SK-N-SH (cell line): ENCODE measurements at regions not wholly inside any gene's neighbourhood (a gene's known extent, or its start where the extent isn't known, plus 50 kb on each side); places are given as distances from the start of the nearest gene placed in this dataset.

ENCODE experiments used
- CTCF ChIA-PET: fragments of 300-600, 350-600 bp; formaldehyde crosslinking; extraction: SDS; loops from one replicate; lab custom pipeline; 2021; lab: Yijun Ruan, JAX
- POLR2A ChIA-PET: fragments of 350-600 bp; sonication (Branson Sonifier 250); formaldehyde crosslinking; extraction: SDS; loops from one replicate; lab custom pipeline; 2020; ENCODE audit warnings: antibody characterized with exemption, inconsistent platforms; lab: Yijun Ruan, JAX
- DNase-seq: peaks from one replicate; pipeline ENCODE4 v3.0.0; 2012
- H2AFZ ChIP-seq: fragments of 200-600 bp; sonication (generic); 2 replicates; pipeline ENCODE4 v1.8.1; 2016; ENCODE audit warnings: antibody characterized with exemption, mild to moderate bottlenecking, low read depth
- H3F3A ChIP-seq: fragments of 200-600 bp; sonication (generic); replicated peaks from 2 replicates; pipeline ENCODE3; 2016; ENCODE audit warnings: antibody characterized with exemption, mild to moderate bottlenecking; ENCODE audit not compliant: insufficient read depth
- H3K27ac ChIP-seq, 2 experiments: fragments of 200-500 bp in 1 of 2; fragments of 200-600 bp in 1 of 2; sonication (Bioruptor generic) in 1 of 2; sonication (generic), shearing (Covaris generic) in 1 of 2; 2 replicates each; pipeline versions ENCODE4 v1.5.1 to v1.6.1; 2014 to 2016; ENCODE audit warnings: low read depth in 2 of 2, inconsistent platforms in 1 of 2, low read length in 1 of 2, mild to moderate bottlenecking in 1 of 2, mixed read lengths in 1 of 2
- H3K27me3 ChIP-seq: fragments of 200-600 bp; sonication (generic), shearing (Covaris generic); 2 replicates; pipeline ENCODE4 v1.6.1; 2016; ENCODE audit warnings: mixed run types; ENCODE audit not compliant: insufficient read depth
- H3K36me3 ChIP-seq, 2 experiments: fragments of 200-500 bp in 1 of 2; fragments of 200-600 bp in 1 of 2; sonication (Bioruptor generic) in 1 of 2; sonication (generic) in 1 of 2; replicated peaks in 1 of 2; 2 replicates each; pipeline versions ENCODE3 to v1.5.1; 2014 to 2016; ENCODE audit warnings: low read length in 1 of 2, mild to moderate bottlenecking in 1 of 2; ENCODE audit not compliant: insufficient read depth in 2 of 2, control insufficient read depth in 1 of 2
- H3K4me1 ChIP-seq, 2 experiments: fragments of 200-500 bp in 1 of 2; fragments of 200-600 bp in 1 of 2; sonication (Bioruptor generic) in 1 of 2; sonication (generic), shearing (Covaris generic) in 1 of 2; 2 replicates each; pipeline versions ENCODE4 v1.5.1 to v1.6.1; 2014 to 2016; ENCODE audit warnings: low read depth in 1 of 2, low read length in 1 of 2, mixed run types in 1 of 2; ENCODE audit not compliant: insufficient read depth in 2 of 2, control insufficient read depth in 1 of 2
- H3K4me2 ChIP-seq: fragments of 200-600 bp; sonication (generic), shearing (Covaris generic); 2 replicates; pipeline ENCODE4 v1.6.1; 2017; ENCODE audit warnings: mixed run types
- H3K4me3 ChIP-seq, 2 experiments: fragments of 200-500 bp in 1 of 2; fragments of 200-600 bp in 1 of 2; sonication (Bioruptor generic) in 1 of 2; sonication (generic), shearing (Covaris generic) in 1 of 2; 2 replicates each; pipeline versions ENCODE4 v1.5.1 to v1.8.1; 2014 to 2016; ENCODE audit warnings: low read depth in 2 of 2, inconsistent platforms in 1 of 2, low read length in 1 of 2, mild to moderate bottlenecking in 1 of 2, mixed read lengths in 1 of 2, moderate library complexity in 1 of 2
- H3K79me2 ChIP-seq: fragments of 200-600 bp; sonication (generic); 2 replicates; pipeline ENCODE4 v1.8.1; 2017; ENCODE audit warnings: mild to moderate bottlenecking; ENCODE audit not compliant: insufficient read depth
- H3K9ac ChIP-seq: fragments of 200-600 bp; sonication (generic); 2 replicates; pipeline ENCODE4 v1.6.1; 2017; ENCODE audit warnings: mixed run types
- H3K9me2 ChIP-seq: fragments of 200-600 bp; sonication (generic); 2 replicates; pipeline ENCODE4 v1.6.1; 2017; ENCODE audit warnings: mixed run types
- H3K9me3 ChIP-seq: fragments of 200-600 bp; sonication (generic); 2 replicates; pipeline ENCODE4 v1.6.1; 2017; ENCODE audit warnings: mixed run types, mild to moderate bottlenecking, moderate library complexity
- H4K20me1 ChIP-seq: fragments of 200-600 bp; sonication (generic); 2 replicates; pipeline ENCODE4 v1.6.1; 2017; ENCODE audit warnings: mild to moderate bottlenecking, mixed run types; ENCODE audit not compliant: insufficient read depth
- CHD2 ChIP-seq: fragments of 150-350 bp; IDR thresholded peaks from 2 replicates; pipeline ENCODE4 v1.6.1; 2018; ENCODE audit warnings: low read length; ENCODE audit not compliant: partially characterized antibody
- EZH2phosphoT487 ChIP-seq: fragments of 200-600 bp; sonication (generic); IDR thresholded peaks from 2 replicates; pipeline ENCODE4 v1.6.1; 2017; ENCODE audit warnings: low read depth, mixed run types, mild to moderate bottlenecking, antibody characterized with exemption, moderate library complexity, borderline replicate concordance
- FOXJ3 ChIP-seq: sonication (generic); formaldehyde crosslinking; IDR thresholded peaks from 2 replicates; pipeline ENCODE4 v1.5.1; 2020; ENCODE audit warnings: mild to moderate bottlenecking, missing genetic modification reagents
- GABPA ChIP-seq: IDR thresholded peaks from 2 replicates; pipeline ENCODE4 v1.4.0; 2012; ENCODE audit warnings: low read depth, mild to moderate bottlenecking
- GATA2 ChIP-seq: sonication (generic); formaldehyde crosslinking; IDR thresholded peaks from 2 replicates; pipeline ENCODE4 v1.5.0; 2020; ENCODE audit warnings: mild to moderate bottlenecking, missing genetic modification reagents
- JUND ChIP-seq: IDR thresholded peaks from 2 replicates; pipeline ENCODE4 v1.4.0; 2012
- MEF2A ChIP-seq: IDR thresholded peaks from 2 replicates; pipeline ENCODE4 v1.4.0; 2012; ENCODE audit warnings: low read depth, borderline replicate concordance
- RCOR1 ChIP-seq: fragments of 150-350 bp; IDR thresholded peaks from 2 replicates; pipeline ENCODE4 v1.6.1; 2017; ENCODE audit warnings: antibody characterized with exemption, low read length
- RFX5 ChIP-seq: IDR thresholded peaks from 2 replicates; pipeline ENCODE4 v1.6.1; 2012; ENCODE audit warnings: mild to moderate bottlenecking, improper control_type of control experiment, low read length
- SMC3 ChIP-seq: IDR thresholded peaks from 2 replicates; pipeline ENCODE4 v1.6.1; 2012; ENCODE audit warnings: low read depth, low read length, improper control_type of control experiment
- TAF1 ChIP-seq: IDR thresholded peaks from 2 replicates; pipeline ENCODE4 v1.6.1; 2012; ENCODE audit warnings: low read depth, mild to moderate bottlenecking, low read length, moderate library complexity, borderline replicate concordance
- YY1 ChIP-seq: IDR thresholded peaks from 2 replicates; pipeline ENCODE4 v1.4.0; 2012; ENCODE audit warnings: low read depth, mild to moderate bottlenecking
- WGBS: methylation state at CpG from one replicate; pipeline ENCODE4 v1.1.6; 2017; ENCODE audit warnings: low lambda C conversion rate; 5-methylcytosine and 5-hydroxymethylcytosine counted together
- TF ChIP-seq, protein P1 (sequence below): fragments of 150-350 bp; IDR thresholded peaks from 2 replicates; pipeline ENCODE4 v1.6.1; 2016; ENCODE audit warnings: mild to moderate bottlenecking, low read depth, low read length
- TF ChIP-seq, protein P2 (sequence below): IDR thresholded peaks from 2 replicates; pipeline ENCODE4 v1.6.1; 2012; ENCODE audit warnings: mild to moderate bottlenecking, low read depth, low read length, moderate library complexity
- TF ChIP-seq, protein P3 (sequence below): fragments of 200-600 bp; sonication (generic); IDR thresholded peaks from 2 replicates; pipeline ENCODE4 v1.6.1; 2017; ENCODE audit warnings: antibody characterized with exemption, mild to moderate bottlenecking, moderate library complexity
- TF ChIP-seq, protein P4 (sequence below): IDR thresholded peaks from 2 replicates; pipeline ENCODE4 v1.4.0; 2012; ENCODE audit warnings: low read depth, borderline replicate concordance

DNA sequence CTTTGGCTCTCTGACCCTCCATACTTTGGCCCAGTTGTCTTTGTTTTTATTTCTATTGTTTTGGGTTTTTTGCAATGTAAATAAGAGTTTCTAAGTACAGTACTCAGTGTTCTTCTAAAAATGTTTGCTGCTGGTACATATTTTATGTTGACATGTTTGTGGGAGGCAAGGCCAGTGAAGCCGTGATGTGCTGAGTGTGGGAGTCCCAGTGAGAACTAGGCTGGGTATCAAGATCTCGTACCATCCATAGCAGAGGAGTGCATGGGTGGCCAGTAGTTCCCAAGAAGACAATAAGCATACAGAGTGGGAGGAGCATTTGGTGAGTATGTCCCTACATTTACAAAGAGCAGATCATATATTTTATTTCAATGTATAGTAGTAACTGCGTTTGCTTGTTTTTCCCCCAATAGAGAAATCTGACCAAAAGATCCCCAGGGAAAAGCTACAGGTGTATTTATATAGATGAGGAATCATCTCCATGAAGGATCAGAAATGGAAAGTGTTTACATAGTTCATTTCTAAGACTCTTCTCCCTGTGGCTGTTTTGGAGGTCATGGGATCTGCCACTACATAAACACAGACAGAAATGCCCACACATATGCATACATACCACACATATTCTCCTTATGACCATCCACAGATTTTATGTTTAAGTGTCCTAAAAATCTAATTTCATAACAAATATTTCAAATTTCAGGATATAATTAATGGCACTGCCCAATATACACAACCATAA, 285.9 kb downstream of the ALDH8A1 start:
- Histone ChIP-seq H3K9me3 (no peaks in the 10 kb centered on the region), H2AFZ (no peak overlapping the region), H3K79me2 (no peaks in the 10 kb centered on the region), H3K27me3 (no peaks in the 10 kb centered on the region), H3K27ac (no peak overlapping the region), H3F3A (no peaks in the 10 kb centered on the region), H4K20me1 (no peaks in the 10 kb centered on the region), H3K4me1 (no peaks in the 10 kb centered on the region), H3K9me2 (no peaks in the 10 kb centered on the region), H3K4me3 (no peak overlapping the region), H3K4me2 (no peak overlapping the region), H3K36me3 (no peaks in the 10 kb centered on the region), H3K9ac (no peak overlapping the region)
- TF ChIP-seq MEF2A = no peak
- TF ChIP-seq TAF1 = no peak
- TF ChIP-seq, protein P1, sequence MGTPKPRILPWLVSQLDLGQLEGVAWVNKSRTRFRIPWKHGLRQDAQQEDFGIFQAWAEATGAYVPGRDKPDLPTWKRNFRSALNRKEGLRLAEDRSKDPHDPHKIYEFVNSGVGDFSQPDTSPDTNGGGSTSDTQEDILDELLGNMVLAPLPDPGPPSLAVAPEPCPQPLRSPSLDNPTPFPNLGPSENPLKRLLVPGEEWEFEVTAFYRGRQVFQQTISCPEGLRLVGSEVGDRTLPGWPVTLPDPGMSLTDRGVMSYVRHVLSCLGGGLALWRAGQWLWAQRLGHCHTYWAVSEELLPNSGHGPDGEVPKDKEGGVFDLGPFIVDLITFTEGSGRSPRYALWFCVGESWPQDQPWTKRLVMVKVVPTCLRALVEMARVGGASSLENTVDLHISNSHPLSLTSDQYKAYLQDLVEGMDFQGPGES = no peak
- TF ChIP-seq SMC3 = no peak
- no peak for TF ChIP-seq JUND
- no peak for DNase-seq
- WGBS = 88% methylated on average over 3 of the region's 3 CpGs
- ChIA-PET POLR2A (no interaction called here), CTCF (interaction anchor here (0.6 to 1.3 kb wide), 2 partner anchors 21 to 430 kb away, joined by 3 read pairs; no protein-coding TSS in a partner anchor)

DNA sequence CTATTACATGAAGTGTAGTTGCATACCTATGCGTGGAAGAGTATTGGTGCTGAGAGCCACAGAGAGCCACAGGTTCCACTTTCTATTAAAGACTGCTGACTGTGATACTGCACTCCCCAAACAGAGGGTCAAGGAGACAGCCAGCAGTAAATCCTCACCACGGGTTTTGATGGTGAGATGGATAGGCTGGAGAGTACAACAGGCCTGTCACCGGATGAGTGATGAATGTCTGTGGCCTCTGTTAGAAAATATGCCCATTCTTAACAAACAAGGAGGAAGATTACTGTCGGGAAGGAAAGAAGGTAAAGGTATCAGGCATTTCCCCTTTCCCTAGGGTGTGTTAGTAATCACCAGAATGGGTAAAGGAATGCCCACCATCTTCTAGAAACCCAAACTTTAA, 286.5 kb downstream of the ALDH8A1 start:
- Histone ChIP-seq H3K9me3 (no peaks in the 10 kb centered on the region), H3K4me1 (no peaks in the 10 kb centered on the region), H3K27ac (no peak overlapping the region), H3F3A (no peaks in the 10 kb centered on the region), H3K79me2 (no peaks in the 10 kb centered on the region), H3K9me2 (no peaks in the 10 kb centered on the region), H3K4me3 (no peak overlapping the region), H2AFZ (no peak overlapping the region), H3K27me3 (no peaks in the 10 kb centered on the region), H3K4me2 (no peak overlapping the region), H4K20me1 (no peaks in the 10 kb centered on the region), H3K9ac (no peak overlapping the region), H3K36me3 (no peaks in the 10 kb centered on the region)
- 81% methylated on average over 4 of the region's 4 CpGs for WGBS
- ChIA-PET CTCF (interaction anchor here (1.3 kb wide), 1 partner anchor 21 kb away, joined by 3 read pairs; no protein-coding TSS in a partner anchor), POLR2A (no interaction called here)
- no peak for DNase-seq
- TF ChIP-seq RCOR1 = no peak
- TF ChIP-seq, protein P2, sequence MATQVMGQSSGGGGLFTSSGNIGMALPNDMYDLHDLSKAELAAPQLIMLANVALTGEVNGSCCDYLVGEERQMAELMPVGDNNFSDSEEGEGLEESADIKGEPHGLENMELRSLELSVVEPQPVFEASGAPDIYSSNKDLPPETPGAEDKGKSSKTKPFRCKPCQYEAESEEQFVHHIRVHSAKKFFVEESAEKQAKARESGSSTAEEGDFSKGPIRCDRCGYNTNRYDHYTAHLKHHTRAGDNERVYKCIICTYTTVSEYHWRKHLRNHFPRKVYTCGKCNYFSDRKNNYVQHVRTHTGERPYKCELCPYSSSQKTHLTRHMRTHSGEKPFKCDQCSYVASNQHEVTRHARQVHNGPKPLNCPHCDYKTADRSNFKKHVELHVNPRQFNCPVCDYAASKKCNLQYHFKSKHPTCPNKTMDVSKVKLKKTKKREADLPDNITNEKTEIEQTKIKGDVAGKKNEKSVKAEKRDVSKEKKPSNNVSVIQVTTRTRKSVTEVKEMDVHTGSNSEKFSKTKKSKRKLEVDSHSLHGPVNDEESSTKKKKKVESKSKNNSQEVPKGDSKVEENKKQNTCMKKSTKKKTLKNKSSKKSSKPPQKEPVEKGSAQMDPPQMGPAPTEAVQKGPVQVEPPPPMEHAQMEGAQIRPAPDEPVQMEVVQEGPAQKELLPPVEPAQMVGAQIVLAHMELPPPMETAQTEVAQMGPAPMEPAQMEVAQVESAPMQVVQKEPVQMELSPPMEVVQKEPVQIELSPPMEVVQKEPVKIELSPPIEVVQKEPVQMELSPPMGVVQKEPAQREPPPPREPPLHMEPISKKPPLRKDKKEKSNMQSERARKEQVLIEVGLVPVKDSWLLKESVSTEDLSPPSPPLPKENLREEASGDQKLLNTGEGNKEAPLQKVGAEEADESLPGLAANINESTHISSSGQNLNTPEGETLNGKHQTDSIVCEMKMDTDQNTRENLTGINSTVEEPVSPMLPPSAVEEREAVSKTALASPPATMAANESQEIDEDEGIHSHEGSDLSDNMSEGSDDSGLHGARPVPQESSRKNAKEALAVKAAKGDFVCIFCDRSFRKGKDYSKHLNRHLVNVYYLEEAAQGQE = no peak
- no peak for TF ChIP-seq MEF2A
- no peak for TF ChIP-seq YY1
- TF ChIP-seq JUND = no peak
- TF ChIP-seq FOXJ3 (CRISPR knock-in tag) = no peak
- no peak for TF ChIP-seq TAF1
- TF ChIP-seq, protein P1 = no peak
- no peak for TF ChIP-seq EZH2phosphoT487
- TF ChIP-seq, protein P3, sequence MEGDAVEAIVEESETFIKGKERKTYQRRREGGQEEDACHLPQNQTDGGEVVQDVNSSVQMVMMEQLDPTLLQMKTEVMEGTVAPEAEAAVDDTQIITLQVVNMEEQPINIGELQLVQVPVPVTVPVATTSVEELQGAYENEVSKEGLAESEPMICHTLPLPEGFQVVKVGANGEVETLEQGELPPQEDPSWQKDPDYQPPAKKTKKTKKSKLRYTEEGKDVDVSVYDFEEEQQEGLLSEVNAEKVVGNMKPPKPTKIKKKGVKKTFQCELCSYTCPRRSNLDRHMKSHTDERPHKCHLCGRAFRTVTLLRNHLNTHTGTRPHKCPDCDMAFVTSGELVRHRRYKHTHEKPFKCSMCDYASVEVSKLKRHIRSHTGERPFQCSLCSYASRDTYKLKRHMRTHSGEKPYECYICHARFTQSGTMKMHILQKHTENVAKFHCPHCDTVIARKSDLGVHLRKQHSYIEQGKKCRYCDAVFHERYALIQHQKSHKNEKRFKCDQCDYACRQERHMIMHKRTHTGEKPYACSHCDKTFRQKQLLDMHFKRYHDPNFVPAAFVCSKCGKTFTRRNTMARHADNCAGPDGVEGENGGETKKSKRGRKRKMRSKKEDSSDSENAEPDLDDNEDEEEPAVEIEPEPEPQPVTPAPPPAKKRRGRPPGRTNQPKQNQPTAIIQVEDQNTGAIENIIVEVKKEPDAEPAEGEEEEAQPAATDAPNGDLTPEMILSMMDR = no peak
- TF ChIP-seq CHD2 = no peak
- no peak for TF ChIP-seq RFX5
- no peak for TF ChIP-seq GATA2 (CRISPR knock-in tag)
- TF ChIP-seq GABPA = no peak
- TF ChIP-seq, protein P4, sequence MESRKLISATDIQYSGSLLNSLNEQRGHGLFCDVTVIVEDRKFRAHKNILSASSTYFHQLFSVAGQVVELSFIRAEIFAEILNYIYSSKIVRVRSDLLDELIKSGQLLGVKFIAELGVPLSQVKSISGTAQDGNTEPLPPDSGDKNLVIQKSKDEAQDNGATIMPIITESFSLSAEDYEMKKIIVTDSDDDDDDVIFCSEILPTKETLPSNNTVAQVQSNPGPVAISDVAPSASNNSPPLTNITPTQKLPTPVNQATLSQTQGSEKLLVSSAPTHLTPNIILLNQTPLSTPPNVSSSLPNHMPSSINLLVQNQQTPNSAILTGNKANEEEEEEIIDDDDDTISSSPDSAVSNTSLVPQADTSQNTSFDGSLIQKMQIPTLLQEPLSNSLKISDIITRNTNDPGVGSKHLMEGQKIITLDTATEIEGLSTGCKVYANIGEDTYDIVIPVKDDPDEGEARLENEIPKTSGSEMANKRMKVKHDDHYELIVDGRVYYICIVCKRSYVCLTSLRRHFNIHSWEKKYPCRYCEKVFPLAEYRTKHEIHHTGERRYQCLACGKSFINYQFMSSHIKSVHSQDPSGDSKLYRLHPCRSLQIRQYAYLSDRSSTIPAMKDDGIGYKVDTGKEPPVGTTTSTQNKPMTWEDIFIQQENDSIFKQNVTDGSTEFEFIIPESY = no peak
